GM12878 (cell line): ENCODE measurements at regions not wholly inside any gene's neighbourhood (a gene's known extent, or its start where the extent isn't known, plus 50 kb on each side); places are given as distances from the start of the nearest gene placed in this dataset.

Experiments used
- ATF3 ChIP-seq: IDR thresholded peaks from 2 replicates; pipeline ENCODE4 v1.6.1; 2011; ENCODE audit warnings: low read depth, mild to moderate bottlenecking, low read length, moderate library complexity, borderline replicate concordance; ENCODE audit errors: extremely low read depth
- CTCF ChIP-seq, 3 experiments: IDR thresholded peaks in 2 of 3; conservative IDR thresholded peaks in 1 of 3; 2 replicates each; pipeline ENCODE4 v1.5.1; 2011; ENCODE audit warnings: low read depth in 3 of 3, low read length in 3 of 3, mild to moderate bottlenecking in 3 of 3, control low read depth in 2 of 3, moderate library complexity in 2 of 3, inconsistent platforms in 1 of 3, mixed read lengths in 1 of 3; ENCODE audit not compliant: control insufficient read depth in 2 of 3, insufficient read depth in 1 of 3; ENCODE audit errors: extremely low read depth in 1 of 3
- EGR1 ChIP-seq, 2 experiments: IDR thresholded peaks; 1 replicate in 1 of 2; 2 replicates in 1 of 2; pipeline ENCODE4 v1.6.1; 2011 to 2012; ENCODE audit warnings: low read depth in 2 of 2, low read length in 2 of 2, borderline replicate concordance in 1 of 2, mild to moderate bottlenecking in 1 of 2, moderate library complexity in 1 of 2
- EP300 ChIP-seq, 2 experiments: fragments of 150-350 bp in 1 of 2; IDR thresholded peaks; 2 replicates each; pipeline ENCODE4 v1.6.1; 2011 to 2012; ENCODE audit warnings: low read depth in 2 of 2, low read length in 2 of 2, borderline replicate concordance in 1 of 2, improper control_type of control experiment in 1 of 2, inconsistent platforms in 1 of 2; ENCODE audit not compliant: control insufficient read depth in 1 of 2
- EZH2 ChIP-seq: IDR thresholded peaks from 2 replicates; pipeline ENCODE4 v1.6.1; 2012; ENCODE audit warnings: low read depth, mild to moderate bottlenecking, control low read depth, inconsistent platforms, low read length, borderline replicate concordance; ENCODE audit not compliant: control insufficient read depth
- KDM1A ChIP-seq: fragments of 200-600 bp; sonication (generic); IDR thresholded peaks from 2 replicates; pipeline ENCODE4 v1.6.1; 2016; ENCODE audit warnings: borderline replicate concordance
- MTA2 ChIP-seq: fragments of 450-650 bp; IDR thresholded peaks from 2 replicates; pipeline ENCODE4 v1.6.1; 2016; ENCODE audit warnings: low read depth, mild to moderate bottlenecking, moderate library complexity
- NFIC ChIP-seq: IDR thresholded peaks from 2 replicates; pipeline ENCODE4 v1.6.1; 2012; ENCODE audit warnings: low read depth, mild to moderate bottlenecking, inconsistent platforms, low read length, moderate library complexity
- POLR2AphosphoS2 ChIP-seq: IDR thresholded peaks from 2 replicates; pipeline ENCODE4 v1.6.1; 2011; ENCODE audit warnings: low read depth, mild to moderate bottlenecking, low read length, improper control_type of control experiment, moderate library complexity
- PRDM15 ChIP-seq: fragments of 450-650 bp; formaldehyde crosslinking; IDR thresholded peaks from 2 replicates; pipeline ENCODE4 v1.4.0; 2020; ENCODE audit warnings: mild to moderate bottlenecking, moderate library complexity
- RCOR1 ChIP-seq: conservative IDR thresholded peaks from 2 replicates; pipeline ENCODE4 v1.6.1; 2012; ENCODE audit warnings: low read depth, low read length, improper control_type of control experiment
- RELB ChIP-seq: fragments of 450-650 bp; IDR thresholded peaks from 2 replicates; pipeline ENCODE4 v1.6.1; 2017; ENCODE audit warnings: low read depth, mild to moderate bottlenecking, moderate library complexity
- REST ChIP-seq: IDR thresholded peaks from 2 replicates; pipeline ENCODE4 v1.6.1; 2012; ENCODE audit warnings: mild to moderate bottlenecking, low read depth, low read length
- SIN3A ChIP-seq: IDR thresholded peaks from 2 replicates; pipeline ENCODE4 v1.6.1; 2012; ENCODE audit warnings: low read depth, low read length, improper control_type of control experiment

- TF ChIP-seq CTCF (IDR thresholded peaks at IDR 0.05 in 2 of 3, conservative IDR thresholded peaks at IDR 0.05 in 1 of 3; ENCODE audit: control insufficient read depth in 2 of 3, extremely low read depth in 1 of 3, insufficient read depth in 1 of 3, low read depth in 3 of 3, low read length in 3 of 3) (no peak), REST (no peak), SIN3A (no peak), EGR1 (IDR thresholded peaks at IDR 0.05; ENCODE audit: borderline replicate concordance in 1 of 2, low read depth in 2 of 2, low read length in 2 of 2) (no peak), NFIC (no peak), PRDM15 (CRISPR knock-in tag) (no peak), POLR2AphosphoS2 (no peak), EZH2 (no peak), KDM1A (no peak), ATF3 (no peak), RELB (no peak), MTA2 (no peak), RCOR1 (no peak), EP300 (IDR thresholded peaks at IDR 0.05; ENCODE audit: borderline replicate concordance in 1 of 2, control insufficient read depth in 1 of 2, low read depth in 2 of 2, low read length in 2 of 2) (no peak)
Measured at GRCh38 chr11:25755381-25755780, 576.5 kb upstream of the ANO3 start.
